ENCODE measurements at regions not wholly inside any gene's neighbourhood (a gene's known extent, or its start where the extent isn't known, plus 50 kb on each side); places are given as distances from the start of the nearest gene placed in this dataset.

GRCh38 chr7:35436452-35436851, 182.6 kb upstream of the TBX20 start (continued):
- TF ChIP-seq ATF2 (IDR thresholded peaks at IDR 0.05; ENCODE audit: low read length): no peak
- no peak for TF ChIP-seq POLR2AphosphoS2 (IDR thresholded peaks at IDR 0.05; ENCODE audit: low read depth, low read length)
- no peak for TF ChIP-seq SPI1 (IDR thresholded peaks at IDR 0.05; ENCODE audit: borderline replicate concordance, insufficient read depth, low read depth, low read length)
- TF ChIP-seq KDM1A (IDR thresholded peaks at IDR 0.05; ENCODE audit: borderline replicate concordance): no peak
- no peak for TF ChIP-seq CREM (IDR thresholded peaks at IDR 0.05; ENCODE audit: low read depth)

GRCh38 chr7:35430547-35431153, 176.8 kb upstream of the TBX20 start:
- ATAC-seq (no peak; the same call in 2 of the 3 replicates), DNase-seq (ENCODE audit: low read depth, low spot score) (no peak), FAIRE-seq (no peak)
- no peak overlapping the region for H3K4me2 ChIP-seq (ENCODE audit: control insufficient read depth, insufficient read depth)
- H3K9me3 ChIP-seq (replicated peaks; ENCODE audit: control insufficient read depth, insufficient read depth, low read length): no peaks in the 10 kb centered on the region; the same call in 2 of the 3 replicates
- no peak overlapping the region for H3K4me3 ChIP-seq
- 40% methylated on average over 7 of the region's 7 CpGs for WGBS (ENCODE audit: insufficient coverage, insufficient replicate concordance, low lambda C conversion rate, missing lambda C conversion rate)
- H2AFZ ChIP-seq (ENCODE audit: control insufficient read depth, low read depth, low read length): no peak overlapping the region
- no TSS peak for BruUV-seq (replicated peaks)
- in situ Hi-C loops (cut with MboI): no loop called here
- no peak overlapping the region for H3K9ac ChIP-seq (ENCODE audit: control insufficient read depth, insufficient read depth, low read length)
- H3K79me2 ChIP-seq (ENCODE audit: control insufficient read depth, insufficient read depth, low read length): no peaks in the 10 kb centered on the region
- ChIA-PET POLR2A (no interaction called here), RAD21 (ENCODE audit: unreplicated experiment) (no interaction called here), SMC1A (ENCODE audit: uncharacterized antibody, unreplicated experiment) (no interaction called here), CTCF (interaction anchor here (1.7 to 1.9 kb wide), 2 partner anchors 89 to 193 kb away, joined by 5 to 8 read pairs; no protein-coding TSS in a partner anchor)
- no peaks in the 10 kb centered on the region for H4K20me1 ChIP-seq (ENCODE audit: control insufficient read depth, insufficient read depth)
- H3K36me3 ChIP-seq (ENCODE audit: control insufficient read depth in 2 of 2, insufficient read depth in 2 of 2, low read length in 1 of 2): no peaks in the 10 kb centered on the region
- H3K27me3 ChIP-seq (replicated peaks in 1 of 2; ENCODE audit: control insufficient read depth in 2 of 2, insufficient read depth in 2 of 2, low read length in 1 of 2): no peaks in the 10 kb centered on the region
- H3K4me1 ChIP-seq (ENCODE audit: control insufficient read depth, insufficient read depth, low read length): no peaks in the 10 kb centered on the region
- intact Hi-C loops (cut with micrococcal nuclease; ENCODE audit: unreplicated experiment): no loop called here
- TF ChIP-seq ASH2L (IDR thresholded peaks at IDR 0.05; ENCODE audit: borderline replicate concordance, low read depth) (no peak), YBX1 (IDR thresholded peaks at IDR 0.05) (no peak), SMC3 (IDR thresholded peaks at IDR 0.05; ENCODE audit: borderline replicate concordance, low read length) (peak; percentile 16; the same call in 1 of the 2 replicates), TARDBP (IDR thresholded peaks at IDR 0.05; ENCODE audit: borderline replicate concordance) (no peak), CTCF (IDR thresholded peaks at IDR 0.05 in 2 of 3, conservative IDR thresholded peaks at IDR 0.05 in 1 of 3; ENCODE audit: control insufficient read depth in 2 of 3, extremely low read depth in 1 of 3, insufficient read depth in 1 of 3, low read depth in 3 of 3, low read length in 3 of 3) (peak; percentile 15 to 42 (median 32); a peak in 4 of 6 replicates), RAD21 (IDR thresholded peaks at IDR 0.05; ENCODE audit: insufficient read depth, low read depth, low read length) (peak; percentile 31; the same call in 1 of the 2 replicates)
- no peak overlapping the region for H3K27ac ChIP-seq (ENCODE audit: control insufficient read depth, insufficient read depth)

Measured in GM12878 (cell line).